Esophagus muscularis mucosa (tissue), 4 donors: ENCODE measurements at regions not wholly inside any gene's neighbourhood (a gene's known extent, or its start where the extent isn't known, plus 50 kb on each side); places are given as distances from the start of the nearest gene placed in this dataset.

Experiments used
- EP300 ChIP-seq: sonication (generic); formaldehyde crosslinking; IDR thresholded peaks from one replicate; pipeline ENCODE4 v1.6.1; 2017; ENCODE audit warnings: antibody characterized with exemption
- POLR2A ChIP-seq: fragments of 450-650 bp; IDR thresholded peaks from one replicate; pipeline ENCODE4 v1.6.1; 2017; ENCODE audit warnings: antibody characterized with exemption, moderate library complexity, mild to moderate bottlenecking, low read depth
- POLR2AphosphoS5 ChIP-seq, 2 donors: sonication (generic); formaldehyde crosslinking; IDR thresholded peaks; one replicate each; pipeline ENCODE4 v1.6.1; 2017; ENCODE audit warnings: antibody characterized with exemption in 2 of 2
- TF ChIP-seq, protein P1 (sequence below), 3 experiments: fragments of 200-600 bp in 2 of 3; fragments of 450-650 bp in 1 of 3; sonication (generic) in 2 of 3; IDR thresholded peaks; one replicate each; pipeline ENCODE4 v1.5.1; 2017 to 2019; ENCODE audit warnings: antibody characterized with exemption in 3 of 3, mild to moderate bottlenecking in 2 of 3, moderate library complexity in 1 of 3

DNA sequence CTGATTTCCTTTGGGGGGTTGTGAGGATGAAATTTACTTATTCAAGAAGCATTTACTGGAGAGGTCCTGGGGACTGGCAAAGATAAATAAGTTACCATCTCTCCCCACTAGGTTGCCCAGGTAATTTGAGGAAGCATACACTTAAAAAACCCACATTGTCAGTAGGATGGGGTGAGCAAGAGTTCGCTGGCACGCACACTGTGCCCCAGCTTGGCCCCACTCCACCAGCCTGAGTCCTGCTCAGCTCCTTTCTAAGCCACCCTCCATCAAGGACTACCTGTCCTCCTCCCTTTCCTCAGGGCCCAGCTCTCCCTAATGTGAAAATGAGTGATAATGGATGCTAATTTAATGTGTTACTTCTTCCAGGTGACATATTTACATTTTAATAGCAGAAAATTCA is 216.5 kb upstream of the PLET1 start:
- TF ChIP-seq, protein P1, sequence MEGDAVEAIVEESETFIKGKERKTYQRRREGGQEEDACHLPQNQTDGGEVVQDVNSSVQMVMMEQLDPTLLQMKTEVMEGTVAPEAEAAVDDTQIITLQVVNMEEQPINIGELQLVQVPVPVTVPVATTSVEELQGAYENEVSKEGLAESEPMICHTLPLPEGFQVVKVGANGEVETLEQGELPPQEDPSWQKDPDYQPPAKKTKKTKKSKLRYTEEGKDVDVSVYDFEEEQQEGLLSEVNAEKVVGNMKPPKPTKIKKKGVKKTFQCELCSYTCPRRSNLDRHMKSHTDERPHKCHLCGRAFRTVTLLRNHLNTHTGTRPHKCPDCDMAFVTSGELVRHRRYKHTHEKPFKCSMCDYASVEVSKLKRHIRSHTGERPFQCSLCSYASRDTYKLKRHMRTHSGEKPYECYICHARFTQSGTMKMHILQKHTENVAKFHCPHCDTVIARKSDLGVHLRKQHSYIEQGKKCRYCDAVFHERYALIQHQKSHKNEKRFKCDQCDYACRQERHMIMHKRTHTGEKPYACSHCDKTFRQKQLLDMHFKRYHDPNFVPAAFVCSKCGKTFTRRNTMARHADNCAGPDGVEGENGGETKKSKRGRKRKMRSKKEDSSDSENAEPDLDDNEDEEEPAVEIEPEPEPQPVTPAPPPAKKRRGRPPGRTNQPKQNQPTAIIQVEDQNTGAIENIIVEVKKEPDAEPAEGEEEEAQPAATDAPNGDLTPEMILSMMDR (IDR thresholded peaks at IDR 0.05): no peak
- no peak for TF ChIP-seq POLR2A
- TF ChIP-seq POLR2AphosphoS5 (IDR thresholded peaks at IDR 0.05): no peak
- no peak for TF ChIP-seq EP300
